ENCODE measurements at regions not wholly inside any gene's neighbourhood (a gene's known extent, or its start where the extent isn't known, plus 50 kb on each side); places are given as distances from the start of the nearest gene placed in this dataset.
"Not testable (repeated sequence)": the region's sequence is repeated elsewhere in the genome, so short reads cannot be mapped to it uniquely, and the experiment has no call there.

GRCh38 chr18:42508683-42509296 is 553.8 kb downstream of the PIK3C3 start:
- no peak for DNase-seq (ENCODE audit: low read depth, low spot score)
- no peak overlapping the region for H3K4me3 ChIP-seq (ENCODE audit: low read depth, low read length)
- in situ Hi-C loops (cut with HindIII; ENCODE audit: low sequenced_read_pairs), result no loop called here
- TF ChIP-seq CTCF (IDR thresholded peaks at IDR 0.05; ENCODE audit: low read depth, low read length), result no peak

GRCh38 chr18:42509750-42510415 is 554.8 kb downstream of the PIK3C3 start:
- DNase-seq (ENCODE audit: low read depth, low spot score), result no peak
- in situ Hi-C loops (cut with HindIII; ENCODE audit: low sequenced_read_pairs), result no loop called here
- TF ChIP-seq CTCF (IDR thresholded peaks at IDR 0.05; ENCODE audit: low read depth, low read length), result no peak
- no peak overlapping the region for H3K4me3 ChIP-seq (ENCODE audit: low read depth, low read length)

GRCh38 chr18:42510540-42510939 is 555.5 kb downstream of the PIK3C3 start:
- no peak for DNase-seq (ENCODE audit: low read depth, low spot score)
- TF ChIP-seq CTCF (IDR thresholded peaks at IDR 0.05; ENCODE audit: low read depth, low read length), result no peak

GRCh38 chr18:42513441-42513840 is 558.4 kb downstream of the PIK3C3 start:
- no peak for DNase-seq (ENCODE audit: low read depth, low spot score)
- no peak for TF ChIP-seq CTCF (IDR thresholded peaks at IDR 0.05; ENCODE audit: low read depth, low read length)
- H3K4me3 ChIP-seq (ENCODE audit: low read depth, low read length), result no peak overlapping the region
- in situ Hi-C loops (cut with HindIII; ENCODE audit: low sequenced_read_pairs), result no loop called here

More at GRCh38 chr18:42510540-42510939, 555.5 kb downstream of the PIK3C3 start:
- in situ Hi-C loops (cut with HindIII; ENCODE audit: low sequenced_read_pairs), result no loop called here
- H3K4me3 ChIP-seq (ENCODE audit: low read depth, low read length), result no peak overlapping the region

GRCh38 chr18:42514512-42514911 is 559.5 kb downstream of the PIK3C3 start:
- in situ Hi-C loops (cut with HindIII; ENCODE audit: low sequenced_read_pairs), result no loop called here

GRCh38 chr18:42517896-42518295 is 562.9 kb downstream of the PIK3C3 start:
- in situ Hi-C loops (cut with HindIII; ENCODE audit: low sequenced_read_pairs), result no loop called here
- no peak for DNase-seq (ENCODE audit: low read depth, low spot score)
- no peak overlapping the region for H3K4me3 ChIP-seq (ENCODE audit: low read depth, low read length)
- TF ChIP-seq CTCF (IDR thresholded peaks at IDR 0.05; ENCODE audit: low read depth, low read length), result no peak

More at GRCh38 chr18:42514512-42514911, 559.5 kb downstream of the PIK3C3 start:
- DNase-seq (ENCODE audit: low read depth, low spot score), result peak; percentile 72
- TF ChIP-seq CTCF (IDR thresholded peaks at IDR 0.05; ENCODE audit: low read depth, low read length), result no peak
- H3K4me3 ChIP-seq (ENCODE audit: low read depth, low read length), result no peak overlapping the region

- DNase-seq (ENCODE audit: low read depth, low spot score), result peak; percentile 9
- in situ Hi-C loops (cut with HindIII; ENCODE audit: low sequenced_read_pairs); H3K4me3 ChIP-seq (ENCODE audit: low read depth, low read length): not testable (repeated sequence)
These were observed 563.3 kb downstream of the PIK3C3 start for GRCh38 chr18:42518331-42518730.

Measured in astrocyte of the spinal cord (primary cell).